ENCODE measurements at regions not wholly inside any gene's neighbourhood (a gene's known extent, or its start where the extent isn't known, plus 50 kb on each side); places are given as distances from the start of the nearest gene placed in this dataset.

DNA sequence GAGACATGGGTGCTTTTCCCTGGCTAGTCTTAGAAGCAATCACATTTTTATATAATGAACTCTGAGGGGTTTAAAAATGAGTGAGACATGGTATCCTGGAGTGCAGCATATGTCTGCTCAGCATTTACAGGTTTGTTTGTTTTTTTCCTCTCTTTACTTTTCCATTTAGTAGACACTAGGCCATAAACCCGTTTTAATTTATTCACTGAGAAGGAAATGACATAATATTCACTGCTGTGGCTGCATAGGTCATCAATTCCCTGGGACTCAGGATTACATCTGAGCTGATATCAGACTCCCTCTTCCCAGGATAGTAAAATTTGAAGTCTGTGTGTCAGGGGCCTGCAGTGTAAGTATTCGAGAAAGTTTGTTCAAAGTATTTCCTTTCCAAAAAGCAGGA, 178.9 kb upstream of the SPRY1 start:
- Histone ChIP-seq H3K27ac (ENCODE audit: low read depth in 1 of 2, low read length in 1 of 2) (no peak overlapping the region), H3K36me3 (ENCODE audit: control insufficient read depth in 4 of 4, insufficient read depth in 4 of 4, low read length in 4 of 4) (no peaks in the 10 kb centered on the region), H3K27me3 (ENCODE audit: control insufficient read depth in 3 of 3, insufficient read depth in 3 of 3, low read length in 2 of 3) (no peaks in the 10 kb centered on the region), H3K4me1 (ENCODE audit: control insufficient read depth in 5 of 5, insufficient read depth in 5 of 5, low read length in 5 of 5) (peaks cover 0 to 2% (median 0%) of the 10 kb centered on the region in 5 donors), H3K9ac (ENCODE audit: insufficient read depth in 1 of 2, low read length in 2 of 2) (no peak overlapping the region), H3K4me3 (no peak overlapping the region), H3K9me3 (ENCODE audit: control insufficient read depth in 4 of 4, insufficient read depth in 3 of 4, low read length in 3 of 4) (no peaks in the 10 kb centered on the region)
- TF ChIP-seq, protein P1, sequence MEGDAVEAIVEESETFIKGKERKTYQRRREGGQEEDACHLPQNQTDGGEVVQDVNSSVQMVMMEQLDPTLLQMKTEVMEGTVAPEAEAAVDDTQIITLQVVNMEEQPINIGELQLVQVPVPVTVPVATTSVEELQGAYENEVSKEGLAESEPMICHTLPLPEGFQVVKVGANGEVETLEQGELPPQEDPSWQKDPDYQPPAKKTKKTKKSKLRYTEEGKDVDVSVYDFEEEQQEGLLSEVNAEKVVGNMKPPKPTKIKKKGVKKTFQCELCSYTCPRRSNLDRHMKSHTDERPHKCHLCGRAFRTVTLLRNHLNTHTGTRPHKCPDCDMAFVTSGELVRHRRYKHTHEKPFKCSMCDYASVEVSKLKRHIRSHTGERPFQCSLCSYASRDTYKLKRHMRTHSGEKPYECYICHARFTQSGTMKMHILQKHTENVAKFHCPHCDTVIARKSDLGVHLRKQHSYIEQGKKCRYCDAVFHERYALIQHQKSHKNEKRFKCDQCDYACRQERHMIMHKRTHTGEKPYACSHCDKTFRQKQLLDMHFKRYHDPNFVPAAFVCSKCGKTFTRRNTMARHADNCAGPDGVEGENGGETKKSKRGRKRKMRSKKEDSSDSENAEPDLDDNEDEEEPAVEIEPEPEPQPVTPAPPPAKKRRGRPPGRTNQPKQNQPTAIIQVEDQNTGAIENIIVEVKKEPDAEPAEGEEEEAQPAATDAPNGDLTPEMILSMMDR (IDR thresholded peaks at IDR 0.05; ENCODE audit: control extremely low read depth, extremely low read depth): no peak
- DNase-seq (no peak), ATAC-seq (ENCODE audit: insufficient read depth, low FRiP score) (no peak)
- 43 to 49% methylated on average over 2 of the region's 2 CpGs for WGBS, 2 donors

DNA sequence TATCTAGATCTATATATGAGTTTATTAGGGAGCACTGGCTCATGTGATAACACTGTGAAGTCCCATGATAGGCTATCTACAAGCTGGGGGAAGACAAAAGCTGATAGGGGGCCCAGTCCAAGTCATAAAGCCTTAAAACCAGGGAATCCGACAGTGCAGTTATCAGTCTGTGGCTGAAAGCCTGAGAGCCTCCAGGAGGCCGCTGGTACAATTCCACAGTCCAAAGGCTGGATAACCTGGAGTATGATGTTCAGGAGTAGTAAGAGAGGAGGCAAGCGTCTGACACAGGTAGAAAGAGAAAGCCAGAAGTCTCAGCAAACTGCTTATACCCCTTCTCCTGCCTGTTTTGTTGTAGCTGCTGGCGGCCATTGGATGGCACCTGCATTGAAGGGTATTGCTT, 177.6 kb upstream of the SPRY1 start:
- Histone ChIP-seq H3K4me3 (no peak overlapping the region), H3K36me3 (ENCODE audit: control insufficient read depth in 4 of 4, insufficient read depth in 4 of 4, low read length in 4 of 4) (peaks cover 0 to 4% (median 0%) of the 10 kb centered on the region in 4 donors), H3K9me3 (ENCODE audit: control insufficient read depth in 4 of 4, insufficient read depth in 3 of 4, low read length in 3 of 4) (peaks cover 0 to 2% (median 0%) of the 10 kb centered on the region in 4 donors), H3K4me1 (ENCODE audit: control insufficient read depth in 5 of 5, insufficient read depth in 5 of 5, low read length in 5 of 5) (peaks cover 0 to 2% (median 0%) of the 10 kb centered on the region in 5 donors), H3K27ac (ENCODE audit: low read depth in 1 of 2, low read length in 1 of 2) (no peak overlapping the region), H3K27me3 (ENCODE audit: control insufficient read depth in 3 of 3, insufficient read depth in 3 of 3, low read length in 2 of 3) (no peaks in the 10 kb centered on the region), H3K9ac (ENCODE audit: insufficient read depth in 1 of 2, low read length in 2 of 2) (no peak overlapping the region)
- 91 to 98% methylated on average over 4 of the region's 4 CpGs for WGBS, 2 donors
- DNase-seq: no peak
- no peak for ATAC-seq (ENCODE audit: insufficient read depth, low FRiP score)
- TF ChIP-seq, protein P1 (IDR thresholded peaks at IDR 0.05; ENCODE audit: control extremely low read depth, extremely low read depth): no peak

DNA sequence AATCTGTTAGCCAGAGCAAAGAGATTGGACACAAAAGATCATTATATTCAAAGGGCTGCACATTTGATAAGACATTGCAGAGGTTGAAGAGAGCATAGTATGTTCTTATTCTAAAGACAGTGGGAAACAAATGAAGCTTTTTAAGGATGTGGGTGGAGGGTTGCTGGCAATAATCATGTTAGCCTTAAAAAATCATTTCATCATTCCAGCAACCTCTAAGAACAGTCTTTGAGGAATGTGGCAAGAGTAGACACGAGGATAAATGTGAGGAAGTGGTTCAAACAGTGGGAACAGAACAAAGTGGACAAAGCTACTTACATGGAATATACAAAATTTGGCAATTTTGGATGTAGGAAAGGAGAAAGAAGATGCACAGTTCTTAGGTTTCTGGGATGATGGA, 167.3 kb upstream of the SPRY1 start:
- H3K27me3 ChIP-seq (ENCODE audit: control insufficient read depth in 3 of 3, insufficient read depth in 3 of 3, low read length in 2 of 3): no peaks in the 10 kb centered on the region
- H3K4me3 ChIP-seq: no peak overlapping the region
- TF ChIP-seq, protein P1 (IDR thresholded peaks at IDR 0.05; ENCODE audit: control extremely low read depth, extremely low read depth): no peak
- no peak overlapping the region for H3K9ac ChIP-seq (ENCODE audit: insufficient read depth in 1 of 2, low read length in 2 of 2)
- no peaks in the 10 kb centered on the region for H3K36me3 ChIP-seq (ENCODE audit: control insufficient read depth in 4 of 4, insufficient read depth in 4 of 4, low read length in 4 of 4)
- H3K4me1 ChIP-seq (ENCODE audit: control insufficient read depth in 5 of 5, insufficient read depth in 5 of 5, low read length in 5 of 5): peaks cover 0 to 24% (median 3%) of the 10 kb centered on the region in 5 donors
- no peaks in the 10 kb centered on the region for H3K9me3 ChIP-seq (ENCODE audit: control insufficient read depth in 4 of 4, insufficient read depth in 3 of 4, low read length in 3 of 4)
- 33 to 60% methylated on average over 1 of the region's 1 CpG for WGBS, 2 donors
- no peak overlapping the region for H3K27ac ChIP-seq (ENCODE audit: low read depth in 1 of 2, low read length in 1 of 2)
- ATAC-seq (ENCODE audit: insufficient read depth, low FRiP score) (no peak), DNase-seq (no peak)

DNA sequence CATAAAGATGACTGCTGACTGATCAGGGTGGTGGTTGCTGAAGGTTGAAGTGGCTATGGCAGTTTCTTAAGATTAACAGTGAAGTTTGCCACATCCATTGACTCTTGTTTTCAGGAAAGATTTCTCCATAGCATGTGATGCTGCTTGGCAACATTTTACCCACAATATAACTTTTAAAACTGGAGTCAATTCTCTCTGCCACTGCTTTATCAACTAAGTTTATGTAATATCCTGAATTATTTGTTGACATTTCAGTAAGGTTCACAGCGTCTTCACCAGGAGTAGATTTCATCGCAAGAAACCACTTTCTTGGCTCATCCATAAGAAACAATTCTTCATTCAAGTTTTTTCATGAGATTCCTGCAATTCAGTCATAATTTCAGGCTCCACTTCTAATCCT, 166.5 kb upstream of the SPRY1 start:
- no peak for ATAC-seq (ENCODE audit: insufficient read depth, low FRiP score)
- Histone ChIP-seq H3K27me3 (ENCODE audit: control insufficient read depth in 3 of 3, insufficient read depth in 3 of 3, low read length in 2 of 3) (no peaks in the 10 kb centered on the region), H3K4me3 (no peak overlapping the region), H3K27ac (ENCODE audit: low read depth in 1 of 2, low read length in 1 of 2) (no peak overlapping the region), H3K9ac (ENCODE audit: insufficient read depth in 1 of 2, low read length in 2 of 2) (no peak overlapping the region), H3K36me3 (ENCODE audit: control insufficient read depth in 4 of 4, insufficient read depth in 4 of 4, low read length in 4 of 4) (no peaks in the 10 kb centered on the region), H3K4me1 (ENCODE audit: control insufficient read depth in 5 of 5, insufficient read depth in 5 of 5, low read length in 5 of 5) (peaks cover 0 to 31% (median 10%) of the 10 kb centered on the region in 5 donors), H3K9me3 (ENCODE audit: control insufficient read depth in 4 of 4, insufficient read depth in 3 of 4, low read length in 3 of 4) (no peaks in the 10 kb centered on the region)
- no peak for DNase-seq
- TF ChIP-seq, protein P1 (IDR thresholded peaks at IDR 0.05; ENCODE audit: control extremely low read depth, extremely low read depth): no peak
- 44 to 66% methylated on average over 2 of the region's 2 CpGs for WGBS, 2 donors
